ENCODE measurements at regions not wholly inside any gene's neighbourhood (a gene's known extent, or its start where the extent isn't known, plus 50 kb on each side); places are given as distances from the start of the nearest gene placed in this dataset.

- Histone ChIP-seq H3K4me3 (ENCODE audit: low read length, poor library complexity, severe bottlenecking) (no peak overlapping the region), H3K4me1 (ENCODE audit: insufficient read depth, low read length, poor library complexity, severe bottlenecking) (no peaks in the 10 kb centered on the region), H3K27me3 (ENCODE audit: insufficient read depth, low read length, poor library complexity, severe bottlenecking) (no peaks in the 10 kb centered on the region), H2AFZ (ENCODE audit: low read length) (no peak overlapping the region), H3K9ac (ENCODE audit: low read depth, low read length, poor library complexity, severe bottlenecking) (no peak overlapping the region), H3K9me2 (replicated peaks; ENCODE audit: low read depth, low read length) (no peaks in the 10 kb centered on the region), H3K36me3 (ENCODE audit: insufficient read depth, low read length) (no peaks in the 10 kb centered on the region), H4K20me1 (ENCODE audit: insufficient read depth, low read length, poor library complexity, severe bottlenecking) (no peaks in the 10 kb centered on the region), H3F3A (ENCODE audit: low read depth) (no peaks in the 10 kb centered on the region), H3K79me2 (ENCODE audit: insufficient read depth, low read length) (no peaks in the 10 kb centered on the region), H3K4me2 (ENCODE audit: low read depth, low read length, poor library complexity, severe bottlenecking) (no peak overlapping the region), H3K9me3 (ENCODE audit: insufficient read depth, low read depth, low read length) (no peaks in the 10 kb centered on the region)
- TF ChIP-seq CTCF (conservative IDR thresholded peaks at IDR 0.05; ENCODE audit: low read length) (no peak), EZH2phosphoT487 (IDR thresholded peaks at IDR 0.05; ENCODE audit: borderline replicate concordance) (no peak)
Measured at GRCh38 chr10:36178616-36179015, 536.5 kb upstream of the FZD8 start.

GRCh38 chr10:36177071-36177470 is 535.0 kb upstream of the FZD8 start:
- Histone ChIP-seq H2AFZ (ENCODE audit: low read length) (no peak overlapping the region), H3K9ac (ENCODE audit: low read depth, low read length, poor library complexity, severe bottlenecking) (no peak overlapping the region), H3K4me1 (ENCODE audit: insufficient read depth, low read length, poor library complexity, severe bottlenecking) (no peaks in the 10 kb centered on the region), H3F3A (ENCODE audit: low read depth) (no peaks in the 10 kb centered on the region), H3K9me2 (replicated peaks; ENCODE audit: low read depth, low read length) (no peaks in the 10 kb centered on the region), H3K9me3 (ENCODE audit: insufficient read depth, low read depth, low read length) (no peaks in the 10 kb centered on the region), H4K20me1 (ENCODE audit: insufficient read depth, low read length, poor library complexity, severe bottlenecking) (no peaks in the 10 kb centered on the region), H3K79me2 (ENCODE audit: insufficient read depth, low read length) (no peaks in the 10 kb centered on the region), H3K27me3 (ENCODE audit: insufficient read depth, low read length, poor library complexity, severe bottlenecking) (no peaks in the 10 kb centered on the region), H3K36me3 (ENCODE audit: insufficient read depth, low read length) (no peaks in the 10 kb centered on the region), H3K4me2 (ENCODE audit: low read depth, low read length, poor library complexity, severe bottlenecking) (no peak overlapping the region), H3K4me3 (ENCODE audit: low read length, poor library complexity, severe bottlenecking) (no peak overlapping the region)
- TF ChIP-seq EZH2phosphoT487 (IDR thresholded peaks at IDR 0.05; ENCODE audit: borderline replicate concordance) (no peak), CTCF (conservative IDR thresholded peaks at IDR 0.05; ENCODE audit: low read length) (no peak)

- Histone ChIP-seq H3K79me2 (ENCODE audit: insufficient read depth, low read length) (no peaks in the 10 kb centered on the region), H3K4me1 (ENCODE audit: insufficient read depth, low read length, poor library complexity, severe bottlenecking) (no peaks in the 10 kb centered on the region), H2AFZ (ENCODE audit: low read length) (no peak overlapping the region), H3K4me3 (ENCODE audit: low read length, poor library complexity, severe bottlenecking) (no peak overlapping the region), H4K20me1 (ENCODE audit: insufficient read depth, low read length, poor library complexity, severe bottlenecking) (no peaks in the 10 kb centered on the region), H3K36me3 (ENCODE audit: insufficient read depth, low read length) (no peaks in the 10 kb centered on the region), H3K9ac (ENCODE audit: low read depth, low read length, poor library complexity, severe bottlenecking) (no peak overlapping the region), H3K27me3 (ENCODE audit: insufficient read depth, low read length, poor library complexity, severe bottlenecking) (no peaks in the 10 kb centered on the region), H3K4me2 (ENCODE audit: low read depth, low read length, poor library complexity, severe bottlenecking) (no peak overlapping the region), H3K9me2 (replicated peaks; ENCODE audit: low read depth, low read length) (no peaks in the 10 kb centered on the region), H3F3A (ENCODE audit: low read depth) (no peaks in the 10 kb centered on the region), H3K9me3 (ENCODE audit: insufficient read depth, low read depth, low read length) (no peaks in the 10 kb centered on the region)
- no peak for TF ChIP-seq EZH2phosphoT487 (IDR thresholded peaks at IDR 0.05; ENCODE audit: borderline replicate concordance)
- TF ChIP-seq CTCF (conservative IDR thresholded peaks at IDR 0.05; ENCODE audit: low read length): no peak
Measured at GRCh38 chr10:36175954-36176353, 533.9 kb upstream of the FZD8 start.

All from Loucy (cell line).